GM21529 (cell line): ENCODE measurements at regions not wholly inside any gene's neighbourhood (a gene's known extent, or its start where the extent isn't known, plus 50 kb on each side); places are given as distances from the start of the nearest gene placed in this dataset.

Experiments
- ATAC-seq: cut with Tn5 transposase; IDR thresholded peaks from one replicate; pipeline ENCODE4 v1.9.1; 2021; ENCODE audit not compliant: unreplicated experiment

DNA sequence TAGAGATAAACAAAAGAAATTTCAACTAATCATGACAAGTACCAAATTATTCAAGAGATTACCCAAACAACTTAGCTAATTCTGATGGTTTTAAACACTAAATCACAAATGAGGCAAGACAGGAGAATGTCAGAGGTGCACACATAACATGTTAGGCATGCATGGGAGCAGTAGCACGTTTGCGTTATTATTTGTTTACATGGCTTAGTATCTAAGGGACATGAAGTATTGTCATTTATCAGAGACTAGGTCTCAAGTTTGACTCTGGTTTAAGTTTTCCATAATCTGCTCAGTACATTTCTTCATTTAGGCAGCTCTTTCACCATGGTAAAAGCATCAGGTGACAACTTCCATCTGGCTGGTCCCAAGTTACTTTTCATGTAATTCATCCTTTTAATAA, 244.1 kb upstream of the TNC start:
- no peak for ATAC-seq

DNA sequence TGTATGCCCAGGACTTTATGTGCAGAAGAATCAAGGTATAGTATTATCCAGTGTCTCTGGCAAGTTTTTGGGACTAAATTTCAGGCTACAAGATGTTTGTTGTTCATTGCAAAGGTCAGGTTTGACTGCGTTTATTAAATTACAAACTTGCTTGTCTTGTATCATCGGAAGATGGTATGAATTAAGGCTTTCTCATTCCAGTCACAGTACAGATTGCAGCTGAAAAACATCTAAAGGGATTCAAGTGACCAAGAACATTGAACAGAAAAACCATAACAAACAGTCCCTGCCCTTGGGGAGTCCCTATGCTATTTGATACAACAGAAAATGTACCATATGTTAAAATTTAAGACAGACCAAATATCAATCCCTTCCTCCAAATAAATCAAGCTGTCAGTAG, 244.7 kb upstream of the TNC start:
- no peak for ATAC-seq

DNA sequence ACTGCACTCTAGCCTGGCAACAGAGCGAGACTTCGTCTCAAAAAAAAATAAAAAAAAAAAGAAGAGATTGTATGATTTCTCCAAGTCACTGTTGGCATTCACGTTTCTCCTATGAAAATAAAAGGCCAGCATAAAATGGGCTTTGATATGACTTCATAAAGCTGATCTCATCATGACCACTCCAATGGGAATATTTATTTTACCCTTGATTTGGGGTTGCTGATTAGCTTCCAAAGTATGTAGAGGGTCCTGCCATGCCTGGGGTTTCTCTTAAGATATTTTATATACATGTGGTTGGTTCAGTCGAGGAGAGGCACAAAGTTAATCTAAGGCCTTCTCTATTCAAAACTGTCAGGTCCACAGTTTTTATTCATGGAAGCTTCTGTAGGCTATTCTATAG, 247.0 kb upstream of the TNC start:
- ATAC-seq, result no peak

DNA sequence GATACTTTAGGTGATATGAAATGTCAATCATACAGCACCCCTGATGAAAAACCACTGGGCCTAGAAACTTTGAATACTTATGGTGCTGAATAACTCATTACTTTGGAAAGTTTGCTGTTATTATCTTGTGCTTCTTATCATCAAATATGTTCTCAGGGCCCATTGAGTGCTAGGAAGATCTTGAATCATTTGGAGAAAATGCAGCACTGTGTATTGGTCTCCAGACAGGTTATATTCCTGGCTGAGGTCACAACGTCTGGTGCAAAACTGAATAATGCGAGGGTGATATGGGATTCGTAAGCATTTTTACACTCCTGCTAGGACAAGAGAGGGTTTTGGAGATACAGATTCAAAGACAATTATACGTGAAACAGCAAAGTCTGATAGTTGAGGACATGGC, 249.4 kb upstream of the TNC start:
- ATAC-seq, result no peak

DNA sequence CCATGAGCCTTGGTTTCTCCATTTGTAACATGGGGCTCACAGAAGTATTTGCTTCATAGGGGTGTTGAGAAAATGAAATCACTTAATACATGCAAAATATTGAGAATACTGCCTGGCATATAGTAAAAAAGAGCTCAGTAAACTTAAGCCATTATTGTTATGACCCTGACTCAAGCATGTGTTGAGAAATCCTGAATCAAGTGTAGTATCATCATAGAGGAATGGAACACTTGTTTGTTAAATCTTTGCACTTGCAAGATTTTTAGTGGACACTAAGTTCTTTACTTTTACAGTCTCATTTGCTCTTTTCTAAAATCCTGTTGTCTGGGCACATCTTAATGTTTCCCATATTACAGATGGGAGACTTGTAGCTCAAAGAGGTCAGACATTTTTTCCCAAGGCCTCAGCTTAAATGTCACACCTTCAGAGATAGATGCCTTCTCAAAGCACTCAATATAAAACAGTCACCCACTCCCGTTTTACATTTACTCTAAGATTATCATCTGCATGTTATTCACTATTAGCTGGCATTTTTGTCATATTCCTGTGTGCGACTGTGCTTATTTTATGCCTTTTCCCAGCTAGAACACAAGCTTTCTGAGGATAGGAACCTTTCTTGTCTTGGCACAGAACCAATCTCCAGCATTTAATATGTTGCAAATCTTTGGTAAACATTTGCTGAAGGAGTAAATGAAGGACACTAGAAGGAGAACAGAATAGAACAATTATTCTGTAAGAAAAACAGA, 250.0 kb upstream of the TNC start:
- no peak for ATAC-seq

DNA sequence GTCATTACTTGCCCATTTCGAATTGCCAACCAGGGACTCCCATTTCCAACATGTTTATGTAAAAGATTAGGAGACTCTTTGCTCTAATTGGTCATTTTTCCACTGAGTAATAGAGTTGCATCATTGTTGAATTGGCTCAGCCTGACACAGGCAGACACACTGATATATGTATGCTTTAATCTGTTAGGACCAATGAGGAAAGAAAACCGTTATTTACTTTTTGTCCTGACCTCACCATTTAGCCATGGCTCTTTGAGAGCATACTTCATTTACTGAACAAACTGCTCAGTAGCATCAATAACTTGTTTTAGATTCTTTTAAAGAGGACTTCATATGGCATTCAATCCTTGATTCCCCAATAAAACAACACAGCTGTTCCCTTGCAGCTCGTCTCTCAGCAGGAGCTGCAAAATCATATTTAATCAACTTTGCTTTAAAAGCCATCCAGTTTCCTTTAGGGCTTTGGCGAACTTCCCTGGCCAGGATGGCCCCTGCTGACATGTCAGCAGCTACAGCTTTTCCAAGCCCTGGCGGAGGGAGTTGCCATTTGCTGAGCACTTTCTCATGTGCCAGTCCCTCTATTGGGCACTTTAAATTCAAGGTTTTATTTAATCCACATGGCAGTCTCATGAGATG, 251.5 kb upstream of the TNC start:
- ATAC-seq, result no peak

DNA sequence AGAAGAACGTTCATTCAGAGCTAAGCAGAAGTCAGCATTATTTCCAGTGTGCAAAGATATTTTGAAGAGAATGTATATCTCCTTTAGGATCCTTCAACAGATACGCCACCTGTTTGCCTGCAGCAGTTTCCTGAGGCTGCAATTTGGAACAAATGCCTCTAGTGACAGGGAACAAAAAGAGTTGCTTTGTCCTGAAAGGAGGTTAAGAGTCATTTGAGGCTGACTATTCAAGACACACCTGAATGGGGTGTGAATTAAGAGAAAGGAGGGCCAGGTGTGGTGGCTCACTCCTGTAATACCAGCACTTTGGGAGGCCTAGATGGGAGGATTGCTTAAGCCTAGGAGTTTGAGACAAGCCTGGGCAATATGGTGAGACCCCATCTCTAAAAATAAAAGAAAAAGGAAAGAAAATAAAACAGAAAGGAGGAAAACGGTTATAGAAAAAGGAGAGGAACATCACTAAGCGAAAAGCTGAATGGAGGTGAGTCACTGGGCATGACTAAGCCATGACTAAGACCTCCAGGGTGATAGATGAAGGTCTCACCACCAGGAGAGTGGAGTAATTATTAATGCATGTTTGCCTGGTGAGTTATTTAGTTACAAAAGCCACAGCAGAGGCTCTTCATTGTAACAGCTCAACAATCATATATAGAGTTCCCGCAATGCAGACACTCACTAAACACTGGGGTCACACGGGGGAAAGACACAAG, 255.2 kb upstream of the TNC start:
- peak; percentile 77 for ATAC-seq

DNA sequence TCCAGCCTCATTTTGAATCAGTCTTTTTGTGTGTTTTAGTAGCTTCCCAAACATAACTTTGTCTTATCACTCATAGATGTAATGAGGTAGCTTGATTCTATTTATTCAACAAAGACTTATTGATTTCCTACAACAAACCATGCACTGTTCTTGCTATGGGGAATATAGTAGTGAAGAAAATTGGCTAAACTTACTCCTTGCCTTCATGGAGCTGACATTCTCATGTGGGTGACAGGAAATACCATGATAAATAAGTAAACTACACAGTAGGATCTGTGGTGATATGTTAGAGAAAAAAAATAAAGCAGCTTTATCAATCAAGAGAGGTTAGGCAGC, 255.7 kb upstream of the TNC start:
- ATAC-seq, result peak; percentile 11

DNA sequence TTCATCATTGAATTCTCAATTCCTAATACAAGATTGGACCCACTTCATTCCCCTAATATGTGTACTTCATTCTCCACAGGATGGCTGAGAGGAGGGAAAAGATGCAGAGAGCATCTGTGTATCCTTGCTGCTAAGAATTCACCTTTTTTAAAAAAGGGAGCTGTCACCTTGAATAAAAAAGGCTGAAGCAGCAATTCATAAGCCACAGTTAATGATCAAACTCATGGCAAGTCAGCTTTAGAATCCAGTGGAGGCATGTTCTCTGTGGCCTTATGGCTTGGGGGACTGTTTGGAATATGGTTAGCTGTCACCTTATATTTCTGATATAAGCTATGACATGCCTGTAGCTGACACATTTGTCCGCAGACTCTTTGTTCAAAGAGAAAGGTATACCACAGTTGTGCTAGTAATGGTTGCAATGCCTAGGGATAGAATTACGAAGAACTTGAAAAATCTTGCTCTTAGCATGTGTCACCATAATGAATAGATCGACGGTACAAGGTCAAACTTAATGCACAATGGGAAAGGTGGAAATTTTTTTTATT, 256.8 kb upstream of the TNC start:
- ATAC-seq, result no peak

DNA sequence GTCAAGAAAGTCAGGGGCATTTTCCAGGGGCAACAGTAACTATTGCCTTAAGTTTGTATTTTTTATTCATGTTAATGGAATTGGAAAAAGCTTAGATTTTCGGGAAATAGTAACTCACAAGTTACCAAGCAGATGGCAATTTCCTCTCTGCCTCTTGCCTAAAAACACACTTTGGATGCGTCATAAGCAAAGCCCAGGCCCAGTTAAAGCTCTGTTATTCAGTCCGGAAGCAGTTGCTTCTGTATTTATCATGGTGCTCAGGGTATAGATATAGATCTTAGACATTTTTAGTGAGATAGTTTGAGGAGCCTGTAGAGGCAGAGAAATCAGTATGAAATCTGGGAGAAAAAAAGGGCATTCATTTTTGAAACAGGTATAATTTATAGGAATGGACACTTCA, 260.3 kb upstream of the TNC start:
- ATAC-seq, result no peak

DNA sequence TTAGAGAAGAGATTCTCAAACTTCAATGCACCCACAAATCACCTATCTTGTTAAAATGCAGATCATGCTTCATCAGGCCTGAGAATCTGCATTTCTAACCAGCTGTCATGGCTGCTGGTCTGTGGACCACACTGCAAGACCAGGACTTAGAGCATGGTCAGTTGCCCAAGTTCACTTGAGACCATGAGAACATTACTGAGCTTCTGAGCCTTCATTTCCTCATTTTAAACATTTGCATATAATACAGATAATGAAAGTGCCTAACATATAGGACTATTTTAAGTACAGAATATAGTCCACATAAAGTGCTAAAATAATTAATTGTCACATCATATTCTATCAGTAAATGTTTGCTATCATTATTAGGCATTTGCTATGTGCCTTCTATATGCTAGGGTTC, 260.8 kb upstream of the TNC start:
- ATAC-seq, result no peak

DNA sequence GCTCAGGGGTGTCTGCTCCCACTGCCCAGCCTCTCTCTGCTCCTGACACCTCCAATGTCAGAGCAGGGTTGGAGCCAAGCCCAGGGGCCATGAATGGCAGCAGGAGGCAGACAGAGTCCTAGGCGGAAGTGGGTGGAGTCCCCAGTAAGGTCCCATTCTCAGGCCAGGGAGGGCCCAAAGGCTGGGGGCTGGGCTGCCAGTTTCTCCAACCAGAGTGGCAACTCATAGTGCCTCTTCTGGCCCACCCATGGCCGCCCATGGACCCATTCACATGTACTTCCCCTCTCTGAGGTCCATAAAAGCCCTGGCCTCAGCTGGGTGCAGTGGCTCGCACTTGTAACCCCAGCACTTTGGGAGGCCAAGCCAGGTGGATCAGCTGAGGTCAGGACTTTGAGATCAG, 261.8 kb upstream of the TNC start:
- ATAC-seq, result no peak

DNA sequence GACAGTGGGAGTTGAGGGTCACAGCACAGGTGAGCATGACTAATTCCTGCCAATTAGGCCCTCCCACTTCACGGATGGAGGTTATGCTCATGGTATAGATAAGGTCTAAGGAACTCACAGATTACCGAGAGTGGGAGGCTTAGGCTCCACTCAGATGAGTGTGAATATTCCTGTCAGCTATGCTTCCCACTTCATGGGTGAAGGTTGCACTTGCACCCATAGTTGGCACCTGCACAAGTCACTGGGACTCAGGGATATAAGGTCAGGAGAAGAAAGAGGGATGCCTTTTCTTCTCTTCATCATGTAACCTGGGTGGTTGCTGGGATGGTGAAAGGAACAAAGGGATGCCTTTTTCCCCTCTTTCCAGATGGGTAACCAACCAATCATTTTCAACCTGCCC, 264.9 kb upstream of the TNC start:
- ATAC-seq, result no peak

DNA sequence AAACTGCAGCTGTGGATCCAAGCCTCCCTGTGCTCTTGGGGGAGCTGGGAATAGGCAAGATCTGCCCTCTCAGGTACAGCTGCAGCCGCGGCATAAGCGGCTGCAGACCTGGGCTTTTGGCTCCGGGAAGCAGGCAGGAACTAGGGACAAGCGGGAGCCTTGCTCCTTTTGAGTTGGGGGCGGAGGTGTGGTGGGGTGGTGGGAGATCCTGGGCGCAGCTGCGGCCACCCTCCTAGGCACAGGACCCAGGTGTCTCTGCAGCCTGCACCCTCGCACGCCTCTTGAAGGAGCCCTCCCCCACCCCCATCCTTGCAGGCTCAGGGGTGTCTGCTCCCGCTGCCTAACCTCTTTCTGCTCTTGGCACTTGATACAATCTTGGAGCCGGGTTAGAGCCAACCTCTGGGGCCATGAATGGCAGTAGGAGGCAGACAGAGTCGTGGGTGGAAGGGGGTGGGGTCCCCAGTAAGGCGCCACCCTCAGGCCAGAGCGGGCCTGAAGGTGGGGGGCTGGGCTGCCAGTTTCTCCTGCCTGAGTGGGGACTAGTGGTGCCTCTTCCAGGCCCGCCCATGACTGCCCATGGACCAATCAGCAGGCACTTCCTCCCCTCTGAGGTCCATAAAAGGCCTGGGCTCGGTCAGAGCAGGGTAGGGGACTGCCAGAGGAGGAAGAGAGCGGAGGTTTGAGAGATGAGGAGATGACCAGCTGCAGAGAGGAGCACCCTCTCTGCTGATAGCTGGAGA, 267.6 kb upstream of the TNC start:
- no peak for ATAC-seq

DNA sequence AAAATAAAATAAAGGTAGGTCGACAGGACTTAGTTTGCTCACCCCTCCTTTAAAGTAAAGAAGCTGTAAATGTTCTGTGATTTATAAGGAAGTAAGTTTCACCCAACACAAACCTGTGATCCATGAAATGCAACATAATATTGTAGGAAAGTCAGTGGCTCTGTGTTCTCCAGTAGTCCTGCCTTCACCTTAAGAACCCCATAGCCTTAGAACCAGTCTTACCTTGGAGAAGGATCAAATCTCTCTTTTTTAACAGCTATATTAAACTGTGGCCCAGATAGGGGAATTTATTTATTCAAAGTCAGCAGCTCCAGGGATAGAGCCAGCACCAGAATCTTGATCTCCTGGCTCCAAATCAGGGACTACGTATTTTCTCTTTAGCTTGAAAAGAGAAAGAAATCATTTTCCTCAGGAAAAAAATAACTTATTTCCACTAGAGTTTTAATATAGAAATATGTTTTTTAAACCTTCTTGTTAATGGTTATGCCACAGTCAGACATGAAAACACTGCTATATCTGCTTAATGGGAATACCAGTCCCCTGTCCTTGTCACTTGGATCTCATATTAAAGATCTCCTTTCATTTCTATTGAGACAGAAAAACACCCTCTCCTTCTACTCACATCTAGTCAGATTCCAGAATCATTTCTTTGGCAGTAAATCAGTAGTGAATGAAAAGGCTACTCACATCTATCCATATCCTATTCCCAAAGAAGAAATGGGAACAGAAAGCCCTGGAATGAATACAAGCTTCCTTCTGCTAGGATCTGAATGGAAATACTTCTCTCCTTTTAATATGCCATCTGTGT, 269.2 kb upstream of the TNC start:
- ATAC-seq, result no peak

DNA sequence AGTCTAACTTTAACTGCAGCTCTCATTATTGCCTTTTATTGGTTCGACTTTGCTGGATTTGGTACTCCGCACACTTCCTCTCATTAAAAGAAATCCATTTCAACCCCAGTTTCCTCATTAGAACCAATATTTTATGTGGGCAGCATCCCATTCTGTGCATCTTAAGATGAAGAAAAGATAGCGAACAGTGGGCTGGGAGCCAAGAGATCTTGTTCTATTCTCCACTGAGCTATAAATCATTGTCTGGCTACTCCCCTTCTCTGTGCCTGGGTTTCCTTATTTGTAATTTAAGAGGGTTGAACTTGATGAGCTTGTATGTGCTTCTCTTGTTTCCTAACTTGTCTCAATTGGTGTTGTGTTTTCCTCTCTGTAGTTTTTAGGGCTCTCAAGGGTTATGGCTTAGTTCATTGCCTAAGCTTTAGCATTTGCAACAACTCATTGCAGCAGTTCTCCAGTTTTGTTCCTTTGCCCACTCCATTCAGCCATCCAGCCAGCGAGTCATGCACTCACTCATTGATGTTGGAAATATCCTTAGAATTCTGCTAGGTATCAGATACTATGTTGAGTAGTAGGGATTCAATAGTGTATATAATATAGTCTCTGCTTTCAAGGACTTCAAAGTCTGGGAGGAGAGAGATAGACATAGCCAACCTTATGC, 273.3 kb upstream of the TNC start:
- ATAC-seq, result no peak

DNA sequence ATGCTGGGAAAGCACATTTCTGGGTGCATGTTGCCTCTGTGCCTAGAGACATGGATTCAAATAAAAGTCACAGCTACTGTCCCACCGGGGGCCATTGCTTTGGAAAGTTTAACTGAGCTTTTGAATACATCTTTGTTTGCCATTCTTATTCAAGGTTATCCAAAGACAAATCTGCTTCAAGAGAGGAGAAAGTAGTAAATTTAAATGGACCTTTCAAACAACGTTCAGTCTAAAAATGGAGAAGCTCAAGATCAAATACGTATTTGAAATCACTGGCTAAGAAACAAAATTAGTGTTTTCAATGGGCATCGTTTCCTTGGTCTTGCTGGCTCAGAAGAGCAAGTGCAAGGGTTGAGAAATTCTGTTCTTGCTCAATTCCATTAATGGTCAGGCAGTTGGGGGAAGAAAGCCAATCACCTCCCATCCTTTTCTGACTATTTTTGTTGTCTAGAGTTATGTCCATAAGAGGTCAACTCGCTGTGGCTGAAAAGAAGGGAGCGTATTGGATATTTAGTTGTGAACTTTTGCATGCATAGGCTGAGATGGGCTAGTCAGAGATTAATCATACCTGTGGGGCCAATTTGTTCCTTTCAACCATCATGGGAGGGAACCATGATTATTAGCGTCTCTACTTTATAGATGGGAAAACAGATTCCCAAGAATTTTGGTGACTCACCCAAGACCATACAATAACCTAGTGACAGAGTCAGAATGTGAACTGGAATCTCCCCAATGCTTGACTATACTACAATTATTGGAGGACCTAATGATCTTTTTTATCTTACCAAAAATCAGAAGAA, 276.2 kb upstream of the TNC start:
- no peak for ATAC-seq

DNA sequence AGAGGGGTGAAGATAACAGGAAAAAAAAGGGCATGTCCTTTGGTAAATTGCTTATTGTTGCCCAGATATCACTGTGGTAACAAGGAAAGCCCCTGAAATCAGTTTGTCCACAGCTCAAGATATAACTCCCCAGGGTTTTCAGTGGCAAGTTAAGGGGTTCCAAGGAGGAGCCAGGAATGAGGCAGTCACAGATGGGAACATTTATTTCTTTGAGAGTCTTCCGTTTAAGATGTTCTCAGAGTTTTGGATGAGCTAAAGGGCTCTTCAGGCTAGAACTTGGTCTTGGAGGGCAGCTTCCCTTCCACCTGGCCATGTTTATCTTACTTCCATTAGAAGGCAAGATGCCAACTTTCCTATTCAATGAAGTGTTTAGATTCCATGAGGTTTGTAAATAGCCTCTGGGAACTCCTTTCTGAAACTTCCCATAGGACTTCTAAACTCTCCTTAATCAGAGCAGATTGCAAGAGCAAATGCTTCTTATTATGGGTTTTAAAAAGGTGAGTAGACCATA, 277.6 kb upstream of the TNC start:
- ATAC-seq, result no peak

DNA sequence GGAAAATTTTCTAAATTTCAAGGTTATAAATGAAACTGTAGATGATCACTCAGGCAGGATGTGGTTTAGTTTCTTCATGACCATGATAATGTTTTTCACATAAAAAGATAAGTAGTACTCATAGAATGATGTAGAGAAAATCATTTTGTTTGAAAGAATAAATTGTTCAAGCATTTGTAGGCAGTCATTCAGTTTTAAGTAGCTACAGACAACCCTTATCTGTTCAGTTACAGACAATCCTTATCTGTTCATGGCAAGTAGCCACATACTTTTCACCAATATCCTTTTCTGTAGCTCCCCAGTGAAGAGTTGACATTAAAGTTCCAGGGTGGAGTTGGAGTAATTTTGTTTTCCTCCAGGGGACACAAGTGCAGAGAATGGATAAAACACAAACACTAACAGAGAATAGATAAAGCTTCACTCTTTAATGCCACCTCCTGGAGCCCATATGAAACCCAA, 278.1 kb upstream of the TNC start:
- ATAC-seq, result no peak
